ENCODE measurements at regions not wholly inside any gene's neighbourhood (a gene's known extent, or its start where the extent isn't known, plus 50 kb on each side); places are given as distances from the start of the nearest gene placed in this dataset.

GRCh38 chr2:193527146-193527545 is 1332.4 kb upstream of the TMEFF2 start:
- no peak for TF ChIP-seq CTCF (IDR thresholded peaks at IDR 0.05; ENCODE audit: insufficient read depth, missing control alignments)
- FAIRE-seq = no peak
- DNase-seq (ENCODE audit: insufficient read length, low spot score) = no peak

- no peak for DNase-seq (ENCODE audit: insufficient read length, low spot score)
- no peak for TF ChIP-seq CTCF (IDR thresholded peaks at IDR 0.05; ENCODE audit: insufficient read depth, missing control alignments)
These were observed 1328.9 kb upstream of the TMEFF2 start for GRCh38 chr2:193523662-193524061.

GRCh38 chr2:193521523-193521922 is 1326.8 kb upstream of the TMEFF2 start:
- FAIRE-seq = no peak

More at GRCh38 chr2:193523662-193524061, 1328.9 kb upstream of the TMEFF2 start:
- no peak for FAIRE-seq

GRCh38 chr2:193520709-193521458 is 1326.2 kb upstream of the TMEFF2 start:
- no peak for TF ChIP-seq CTCF (IDR thresholded peaks at IDR 0.05; ENCODE audit: insufficient read depth, missing control alignments)
- DNase-seq (ENCODE audit: insufficient read length, low spot score) (no peak), FAIRE-seq (no peak)

More at GRCh38 chr2:193521523-193521922, 1326.8 kb upstream of the TMEFF2 start:
- TF ChIP-seq CTCF (IDR thresholded peaks at IDR 0.05; ENCODE audit: insufficient read depth, missing control alignments) = no peak
- no peak for DNase-seq (ENCODE audit: insufficient read length, low spot score)

GRCh38 chr2:193518041-193518817 is 1323.5 kb upstream of the TMEFF2 start:
- FAIRE-seq (no peak), DNase-seq (ENCODE audit: insufficient read length, low spot score) (no peak)
- no peak for TF ChIP-seq CTCF (IDR thresholded peaks at IDR 0.05; ENCODE audit: insufficient read depth, missing control alignments)

GRCh38 chr2:193517615-193518014 is 1322.9 kb upstream of the TMEFF2 start:
- no peak for TF ChIP-seq CTCF (IDR thresholded peaks at IDR 0.05; ENCODE audit: insufficient read depth, missing control alignments)

GRCh38 chr2:193506035-193506434 is 1311.3 kb upstream of the TMEFF2 start:
- DNase-seq (ENCODE audit: insufficient read length, low spot score) (no peak), FAIRE-seq (no peak)
- no peak for TF ChIP-seq CTCF (IDR thresholded peaks at IDR 0.05; ENCODE audit: insufficient read depth, missing control alignments)

More at GRCh38 chr2:193517615-193518014, 1322.9 kb upstream of the TMEFF2 start:
- DNase-seq (ENCODE audit: insufficient read length, low spot score) (no peak), FAIRE-seq (no peak)

Data from D721Med (cell line).